H9 (cell line): ENCODE measurements at regions not wholly inside any gene's neighbourhood (a gene's known extent, or its start where the extent isn't known, plus 50 kb on each side); places are given as distances from the start of the nearest gene placed in this dataset.

Experiments
- DNase-seq: peaks from one replicate; pipeline ENCODE4 v3.0.0-alpha.2; 2017
- H2AFZ ChIP-seq: one replicate; pipeline ENCODE4 v1.6.1; 2013; ENCODE audit warnings: mild to moderate bottlenecking, low read length, control low read depth, moderate library complexity
- H2AK5ac ChIP-seq: 2 replicates; pipeline ENCODE4 v1.6.1; 2013; ENCODE audit warnings: low read length, control low read depth, mixed read lengths; ENCODE audit not compliant: insufficient read length
- H2BK120ac ChIP-seq: one replicate; pipeline ENCODE4 v1.6.1; 2013; ENCODE audit warnings: low read depth, mild to moderate bottlenecking, low read length, control low read depth, inconsistent platforms; ENCODE audit not compliant: poor library complexity, severe bottlenecking
- H2BK12ac ChIP-seq: 2 replicates; pipeline ENCODE4 v1.6.1; 2013; ENCODE audit warnings: low read length, control low read depth, mixed read lengths, low read depth; ENCODE audit not compliant: insufficient read length
- H2BK15ac ChIP-seq: 2 replicates; pipeline ENCODE4 v1.6.1; 2013; ENCODE audit warnings: low read depth, low read length, control low read depth
- H2BK20ac ChIP-seq: one replicate; pipeline ENCODE4 v1.6.1; 2013; ENCODE audit warnings: low read depth, mild to moderate bottlenecking, low read length, control low read depth, inconsistent platforms; ENCODE audit not compliant: poor library complexity, severe bottlenecking
- H2BK5ac ChIP-seq: 2 replicates; pipeline ENCODE4 v1.6.1; 2013; ENCODE audit warnings: low read length, control low read depth, mixed read lengths; ENCODE audit not compliant: insufficient read length
- H3K14ac ChIP-seq: 2 replicates; pipeline ENCODE4 v1.6.1; 2013; ENCODE audit warnings: low read length, control low read depth; ENCODE audit not compliant: insufficient read depth
- H3K18ac ChIP-seq: 2 replicates; pipeline ENCODE4 v1.6.1; 2013; ENCODE audit warnings: low read depth, mild to moderate bottlenecking, mixed read lengths, low read length, control low read depth; ENCODE audit not compliant: insufficient read length
- H3K23ac ChIP-seq: 2 replicates; pipeline ENCODE4 v1.6.1; 2013; ENCODE audit warnings: low read length, control low read depth, mixed read lengths, low read depth; ENCODE audit not compliant: insufficient read length
- H3K23me2 ChIP-seq: 2 replicates; pipeline ENCODE4 v1.6.1; 2013; ENCODE audit warnings: low read depth, mild to moderate bottlenecking, mixed read lengths, low read length, control low read depth; ENCODE audit not compliant: insufficient read length, poor library complexity, severe bottlenecking
- H3K27ac ChIP-seq: 2 replicates; pipeline ENCODE4 v1.5.1; 2013; ENCODE audit warnings: low read length, control low read depth, mixed read lengths, low read depth; ENCODE audit not compliant: insufficient read length
- H3K27me3 ChIP-seq: 2 replicates; pipeline ENCODE4 v1.6.1; 2013; ENCODE audit warnings: low read length, control low read depth, inconsistent platforms; ENCODE audit not compliant: insufficient read depth
- H3K4ac ChIP-seq: 2 replicates; pipeline ENCODE4 v1.6.1; 2013; ENCODE audit warnings: low read depth, mild to moderate bottlenecking, control low read depth, inconsistent platforms, low read length, moderate library complexity
- H3K4me1 ChIP-seq: 2 replicates; pipeline ENCODE4 v1.6.1; 2013; ENCODE audit warnings: low read length, control low read depth, inconsistent platforms; ENCODE audit not compliant: insufficient read depth
- H3K4me2 ChIP-seq: 2 replicates; pipeline ENCODE4 v1.6.1; 2013; ENCODE audit warnings: low read length, control low read depth, mixed read lengths; ENCODE audit not compliant: insufficient read length, insufficient read depth
- H3K56ac ChIP-seq: 2 replicates; pipeline ENCODE4 v1.6.1; 2013; ENCODE audit warnings: low read depth, mild to moderate bottlenecking, mixed read lengths, low read length, control low read depth; ENCODE audit not compliant: insufficient read length
- H3K79me1 ChIP-seq: 2 replicates; pipeline ENCODE4 v1.6.1; 2013; ENCODE audit warnings: low read depth, mild to moderate bottlenecking, moderate library complexity, low read length, control low read depth, inconsistent platforms; ENCODE audit not compliant: insufficient read depth, poor library complexity, severe bottlenecking
- H3K79me2 ChIP-seq: 2 replicates; pipeline ENCODE4 v1.6.1; 2013; ENCODE audit warnings: low read length, control low read depth, inconsistent platforms; ENCODE audit not compliant: insufficient read depth
- H3K9ac ChIP-seq: 2 replicates; pipeline ENCODE4 v1.6.1; 2013; ENCODE audit warnings: low read length, control low read depth, mixed read lengths; ENCODE audit not compliant: insufficient read length; ENCODE audit errors: extremely low read depth
- H3K9me3 ChIP-seq: one replicate; pipeline ENCODE4 v1.6.1; 2013; ENCODE audit warnings: low read depth, low read length, inconsistent platforms; ENCODE audit not compliant: control insufficient read depth
- H3T11ph ChIP-seq: one replicate; pipeline ENCODE4 v1.6.1; 2013; ENCODE audit warnings: mild to moderate bottlenecking, low read length, control low read depth, inconsistent platforms
- H4K20me1 ChIP-seq: one replicate; pipeline ENCODE4 v1.6.1; 2013; ENCODE audit not compliant: control insufficient read depth, insufficient read length, insufficient read depth
- H4K5ac ChIP-seq: 2 replicates; pipeline ENCODE4 v1.6.1; 2013; ENCODE audit warnings: low read depth, mild to moderate bottlenecking, mixed read lengths, low read length, control low read depth; ENCODE audit not compliant: insufficient read length
- H4K8ac ChIP-seq: replicated peaks from 2 replicates; pipeline ENCODE4 v1.6.1; 2013; ENCODE audit warnings: low read length, control low read depth, mixed read lengths, low read depth; ENCODE audit not compliant: insufficient read length
- H4K91ac ChIP-seq: 2 replicates; pipeline ENCODE4 v1.6.1; 2013; ENCODE audit warnings: low read depth, mild to moderate bottlenecking, moderate library complexity, mixed read lengths, low read length, control low read depth; ENCODE audit not compliant: insufficient read length
- H3K27ac Mint-ChIP-seq, 3 experiments: 2 replicates in 2 of 3; 3 replicates in 1 of 3; pipeline ENCODE4 v1.8.0; 2020 to 2021; ENCODE audit warnings: mixed read lengths in 3 of 3, mild to moderate bottlenecking in 1 of 3, moderate library complexity in 1 of 3
- H3K27me3 Mint-ChIP-seq: 2 replicates; pipeline ENCODE4 v1.8.0; 2021; ENCODE audit warnings: low read depth, mild to moderate bottlenecking, moderate library complexity, mixed read lengths
- H3K36me3 Mint-ChIP-seq, 3 experiments: 2 replicates in 2 of 3; 3 replicates in 1 of 3; pipeline ENCODE4 v1.8.0; 2020 to 2021; ENCODE audit warnings: low read depth in 3 of 3, mixed read lengths in 3 of 3; ENCODE audit not compliant: insufficient read depth in 1 of 3
- H3K4me1 Mint-ChIP-seq, 2 experiments: 2 replicates each; pipeline ENCODE4 v1.8.0; 2020; ENCODE audit warnings: mixed read lengths in 2 of 2
- H3K4me3 Mint-ChIP-seq, 2 experiments: 2 replicates in 1 of 2; 3 replicates in 1 of 2; pipeline ENCODE4 v1.8.0; 2020 to 2021; ENCODE audit warnings: mild to moderate bottlenecking in 2 of 2, mixed read lengths in 2 of 2, moderate library complexity in 1 of 2
- H3K9me3 Mint-ChIP-seq, 2 experiments: 2 replicates in 1 of 2; 3 replicates in 1 of 2; pipeline ENCODE4 v1.8.0; 2020; ENCODE audit warnings: mild to moderate bottlenecking in 2 of 2, mixed read lengths in 2 of 2, moderate library complexity in 1 of 2
- WGBS: extraction: QIAGEN DNeasy Blood & Tissue Kit; methylation state at CpG from one replicate; pipeline ENCODE4 v1.1.7; 2013; ENCODE audit warnings: missing lambda C conversion rate, low lambda C conversion rate, mixed read lengths; ENCODE audit not compliant: insufficient read length; ENCODE audit errors: extremely low coverage; 5-methylcytosine and 5-hydroxymethylcytosine counted together
- TF ChIP-seq, protein P1 (sequence below): fragments of 200-600 bp; sonication (generic); conservative IDR thresholded peaks from 3 replicates; pipeline ENCODE4 v1.8.0; 2021; ENCODE audit warnings: antibody characterized with exemption, mild to moderate bottlenecking

DNA sequence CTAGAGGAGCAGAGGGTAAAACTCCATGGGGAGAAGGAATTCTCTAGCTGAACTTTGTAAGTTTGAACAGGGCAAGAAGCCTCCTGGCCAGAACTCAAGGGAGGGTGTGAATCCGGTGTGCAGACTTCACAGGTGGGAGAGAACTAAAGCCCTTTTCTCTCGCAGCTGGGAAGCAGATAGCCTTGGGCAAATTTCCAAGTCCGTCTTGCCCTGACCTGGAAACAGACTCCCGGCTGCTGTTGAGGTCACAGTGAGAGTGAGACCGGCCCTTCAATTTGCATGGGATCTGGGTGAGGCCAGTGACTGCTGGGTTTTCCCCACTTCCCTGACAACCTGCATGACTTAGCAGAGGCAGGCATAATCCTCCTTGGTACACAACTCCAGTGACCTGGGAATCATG lies 94.5 kb upstream of the ZNF827 start:
- Histone ChIP-seq H3K79me1 (no peaks in the 10 kb centered on the region), H4K91ac (no peak overlapping the region), H3T11ph (no peak overlapping the region), H4K5ac (no peak overlapping the region), H3K23me2 (no peaks in the 10 kb centered on the region), H3K4me1 (peaks cover 7% of the 10 kb centered on the region; the same call in 1 of the 2 replicates), H3K27ac (no peak overlapping the region), H2BK20ac (no peak overlapping the region), H3K9ac (no peak overlapping the region), H2BK12ac (no peak overlapping the region), H2BK120ac (no peak overlapping the region), H3K14ac (no peak overlapping the region), H3K79me2 (no peaks in the 10 kb centered on the region), H2BK15ac (no peak overlapping the region), H2AK5ac (no peak overlapping the region), H2AFZ (peak overlapping the region; percentile 65), H3K27me3 (no peaks in the 10 kb centered on the region), H3K56ac (no peak overlapping the region), H3K4ac (no peak overlapping the region), H4K20me1 (no peaks in the 10 kb centered on the region), H3K4me2 (no peak overlapping the region), H4K8ac (no peak overlapping the region), H2BK5ac (no peak overlapping the region), H3K18ac (no peak overlapping the region), H3K9me3 (no peaks in the 10 kb centered on the region), H3K23ac (no peak overlapping the region)
- H3K9me3 Mint-ChIP-seq, result peaks cover 4 to 7% of the 10 kb centered on the region in 2 experiments; a peak in 3 of 5 replicates
- WGBS, result no CpG with 5 or more reads among the region's 5 CpGs
- H3K27ac Mint-ChIP-seq, result peak overlapping the region in 1 of 3 experiments; percentile 56; a peak in 1 of 7 replicates
- no peak overlapping the region for H3K4me3 Mint-ChIP-seq
- H3K27me3 Mint-ChIP-seq, result no peaks in the 10 kb centered on the region
- TF ChIP-seq, protein P1, sequence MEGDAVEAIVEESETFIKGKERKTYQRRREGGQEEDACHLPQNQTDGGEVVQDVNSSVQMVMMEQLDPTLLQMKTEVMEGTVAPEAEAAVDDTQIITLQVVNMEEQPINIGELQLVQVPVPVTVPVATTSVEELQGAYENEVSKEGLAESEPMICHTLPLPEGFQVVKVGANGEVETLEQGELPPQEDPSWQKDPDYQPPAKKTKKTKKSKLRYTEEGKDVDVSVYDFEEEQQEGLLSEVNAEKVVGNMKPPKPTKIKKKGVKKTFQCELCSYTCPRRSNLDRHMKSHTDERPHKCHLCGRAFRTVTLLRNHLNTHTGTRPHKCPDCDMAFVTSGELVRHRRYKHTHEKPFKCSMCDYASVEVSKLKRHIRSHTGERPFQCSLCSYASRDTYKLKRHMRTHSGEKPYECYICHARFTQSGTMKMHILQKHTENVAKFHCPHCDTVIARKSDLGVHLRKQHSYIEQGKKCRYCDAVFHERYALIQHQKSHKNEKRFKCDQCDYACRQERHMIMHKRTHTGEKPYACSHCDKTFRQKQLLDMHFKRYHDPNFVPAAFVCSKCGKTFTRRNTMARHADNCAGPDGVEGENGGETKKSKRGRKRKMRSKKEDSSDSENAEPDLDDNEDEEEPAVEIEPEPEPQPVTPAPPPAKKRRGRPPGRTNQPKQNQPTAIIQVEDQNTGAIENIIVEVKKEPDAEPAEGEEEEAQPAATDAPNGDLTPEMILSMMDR, result no peak
- peaks cover 27 to 34% of the 10 kb centered on the region in 2 experiments for H3K4me1 Mint-ChIP-seq
- H3K36me3 Mint-ChIP-seq, result peaks cover 0 to 8% (median 0%) of the 10 kb centered on the region in 3 experiments; a peak in 2 of 7 replicates
- peak; percentile 51 for DNase-seq
